Brain microvascular endothelial cell (primary cell): ENCODE measurements at regions not wholly inside any gene's neighbourhood (a gene's known extent, or its start where the extent isn't known, plus 50 kb on each side); places are given as distances from the start of the nearest gene placed in this dataset.

Experiments
- DNase-seq: peaks from one replicate; pipeline ENCODE4 v3.0.0-alpha.2; 2020
- H3K27ac ChIP-seq: fragments of 250-450 bp; sonication (Bioruptor Pico); 2 replicates; pipeline ENCODE4 v1.5.1; 2020; ENCODE audit warnings: mild to moderate bottlenecking, moderate library complexity
- H3K27me3 ChIP-seq: fragments of 250-450 bp; sonication (Bioruptor Pico); replicated peaks from 2 replicates; pipeline ENCODE4 v1.5.1; 2020; ENCODE audit warnings: mild to moderate bottlenecking
- H3K36me3 ChIP-seq: fragments of 250-450 bp; sonication (Bioruptor Pico); replicated peaks from 2 replicates; pipeline ENCODE4 v1.5.1; 2020; ENCODE audit warnings: mild to moderate bottlenecking
- H3K4me3 ChIP-seq: 2 replicates; pipeline ENCODE4 v1.5.1; 2011; ENCODE audit warnings: low read depth, mild to moderate bottlenecking, control low read depth, low read length, moderate library complexity
- in situ Hi-C: cut with HindIII; loops from 2 replicates; pipeline ENCODE4 v1.10.0; 2017; ENCODE audit warnings: low sequenced_read_pairs, low pct_ligation_motif_present
- TF ChIP-seq, protein P1 (sequence below): IDR thresholded peaks from 2 replicates; pipeline ENCODE4 v1.5.1; 2011; ENCODE audit warnings: low read depth, mild to moderate bottlenecking, moderate library complexity, low read length, control low read depth, inconsistent platforms; ENCODE audit errors: missing control alignments

DNA sequence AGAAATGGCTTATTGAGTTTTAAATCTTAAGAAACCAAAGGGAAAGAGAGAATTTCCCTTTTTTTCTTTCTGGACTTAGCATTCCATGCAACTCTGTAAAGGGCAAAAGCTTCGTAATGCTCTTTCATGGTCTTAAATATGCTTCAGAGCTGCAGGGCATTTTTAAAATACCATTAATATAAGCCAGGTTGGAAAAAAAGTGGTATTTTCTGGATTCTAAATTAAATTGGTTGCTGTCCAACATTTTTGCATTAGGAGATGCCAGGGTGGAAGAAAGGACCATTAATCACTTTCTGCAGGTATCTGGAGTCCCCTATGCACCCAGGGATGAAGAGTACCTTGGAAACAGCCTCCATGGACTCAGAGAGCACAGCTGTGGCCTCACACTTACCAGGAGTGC lies 215.1 kb upstream of the DAPK1 start:
- H3K27me3 ChIP-seq: no peaks in the 10 kb centered on the region
- in situ Hi-C loops: no loop called here
- H3K4me3 ChIP-seq: no peak overlapping the region
- H3K27ac ChIP-seq: no peak overlapping the region
- DNase-seq: no peak
- H3K36me3 ChIP-seq: no peaks in the 10 kb centered on the region
- TF ChIP-seq, protein P1, sequence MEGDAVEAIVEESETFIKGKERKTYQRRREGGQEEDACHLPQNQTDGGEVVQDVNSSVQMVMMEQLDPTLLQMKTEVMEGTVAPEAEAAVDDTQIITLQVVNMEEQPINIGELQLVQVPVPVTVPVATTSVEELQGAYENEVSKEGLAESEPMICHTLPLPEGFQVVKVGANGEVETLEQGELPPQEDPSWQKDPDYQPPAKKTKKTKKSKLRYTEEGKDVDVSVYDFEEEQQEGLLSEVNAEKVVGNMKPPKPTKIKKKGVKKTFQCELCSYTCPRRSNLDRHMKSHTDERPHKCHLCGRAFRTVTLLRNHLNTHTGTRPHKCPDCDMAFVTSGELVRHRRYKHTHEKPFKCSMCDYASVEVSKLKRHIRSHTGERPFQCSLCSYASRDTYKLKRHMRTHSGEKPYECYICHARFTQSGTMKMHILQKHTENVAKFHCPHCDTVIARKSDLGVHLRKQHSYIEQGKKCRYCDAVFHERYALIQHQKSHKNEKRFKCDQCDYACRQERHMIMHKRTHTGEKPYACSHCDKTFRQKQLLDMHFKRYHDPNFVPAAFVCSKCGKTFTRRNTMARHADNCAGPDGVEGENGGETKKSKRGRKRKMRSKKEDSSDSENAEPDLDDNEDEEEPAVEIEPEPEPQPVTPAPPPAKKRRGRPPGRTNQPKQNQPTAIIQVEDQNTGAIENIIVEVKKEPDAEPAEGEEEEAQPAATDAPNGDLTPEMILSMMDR: no peak

DNA sequence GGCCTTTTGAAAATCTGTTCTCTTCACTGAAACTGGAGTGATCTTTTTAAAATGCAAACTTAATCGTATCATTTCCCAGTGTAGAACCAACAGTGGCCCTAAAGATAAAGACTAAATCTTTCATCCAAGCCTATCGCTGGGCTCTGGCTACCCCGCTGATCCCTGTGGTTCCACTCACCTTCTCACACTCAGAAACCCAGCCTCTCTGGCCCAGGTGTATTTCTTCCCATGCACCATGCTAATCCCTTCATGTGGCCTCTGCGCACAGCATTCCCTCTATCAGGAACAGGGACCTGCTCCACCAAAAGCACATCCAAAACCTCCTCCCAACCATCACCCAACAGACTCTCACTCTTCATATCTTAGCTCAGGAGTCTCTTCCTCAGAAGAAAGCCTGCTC lies 214.1 kb upstream of the DAPK1 start:
- in situ Hi-C loops: no loop called here
- DNase-seq: no peak
- TF ChIP-seq, protein P1: no peak
- Histone ChIP-seq H3K27ac (no peak overlapping the region), H3K27me3 (no peaks in the 10 kb centered on the region), H3K4me3 (no peak overlapping the region), H3K36me3 (no peaks in the 10 kb centered on the region)

- Histone ChIP-seq H3K27ac (no peak overlapping the region), H3K27me3 (no peaks in the 10 kb centered on the region), H3K4me3 (no peak overlapping the region), H3K36me3 (no peaks in the 10 kb centered on the region)
- in situ Hi-C loops: no loop called here
- peak; percentile 33 for DNase-seq
- TF ChIP-seq, protein P1: no peak
These were observed 212.3 kb upstream of the DAPK1 start for GRCh38 chr9:87285183-87285850.

DNA sequence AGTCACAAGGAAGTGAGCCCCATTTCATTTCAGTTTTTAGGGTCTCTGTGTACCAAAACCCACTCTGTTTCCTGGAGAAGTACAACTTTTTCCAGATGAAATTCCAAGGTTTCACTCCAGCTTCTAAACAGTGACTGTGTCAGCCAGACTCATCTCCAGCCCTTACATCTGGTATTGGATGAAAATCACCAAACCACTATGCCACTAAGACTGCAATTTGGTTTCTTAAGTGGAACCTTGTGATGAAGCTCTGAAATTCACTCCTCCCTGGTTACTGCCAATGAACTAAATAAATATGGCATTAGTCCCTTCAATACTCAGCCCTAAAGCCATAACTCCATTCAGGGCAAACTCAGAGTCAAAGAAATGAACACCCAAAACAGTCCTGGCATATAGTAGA lies 211.2 kb upstream of the DAPK1 start:
- in situ Hi-C loops: no loop called here

GRCh38 chr9:87290241-87291052 lies 207.2 kb upstream of the DAPK1 start:
- in situ Hi-C loops: no loop called here

More for the DNA sequence above, 211.2 kb upstream of the DAPK1 start:
- Histone ChIP-seq H3K4me3 (no peak overlapping the region), H3K27ac (no peak overlapping the region), H3K27me3 (no peaks in the 10 kb centered on the region), H3K36me3 (no peaks in the 10 kb centered on the region)
- no peak for DNase-seq
- TF ChIP-seq, protein P1: no peak

More at GRCh38 chr9:87290241-87291052, 207.2 kb upstream of the DAPK1 start:
- Histone ChIP-seq H3K27ac (peak overlapping the region; percentile 69), H3K4me3 (no peak overlapping the region), H3K36me3 (no peaks in the 10 kb centered on the region), H3K27me3 (no peaks in the 10 kb centered on the region)
- DNase-seq: peak; percentile 47
- TF ChIP-seq, protein P1: peak; percentile 71
